GM18909 (cell line): ENCODE measurements at regions not wholly inside any gene's neighbourhood (a gene's known extent, or its start where the extent isn't known, plus 50 kb on each side); places are given as distances from the start of the nearest gene placed in this dataset.

Source experiments
- ATAC-seq: cut with Tn5 transposase; IDR thresholded peaks from one replicate; pipeline ENCODE4 v1.9.1; 2021; ENCODE audit warnings: mild to moderate bottlenecking; ENCODE audit not compliant: unreplicated experiment, poor library complexity

DNA sequence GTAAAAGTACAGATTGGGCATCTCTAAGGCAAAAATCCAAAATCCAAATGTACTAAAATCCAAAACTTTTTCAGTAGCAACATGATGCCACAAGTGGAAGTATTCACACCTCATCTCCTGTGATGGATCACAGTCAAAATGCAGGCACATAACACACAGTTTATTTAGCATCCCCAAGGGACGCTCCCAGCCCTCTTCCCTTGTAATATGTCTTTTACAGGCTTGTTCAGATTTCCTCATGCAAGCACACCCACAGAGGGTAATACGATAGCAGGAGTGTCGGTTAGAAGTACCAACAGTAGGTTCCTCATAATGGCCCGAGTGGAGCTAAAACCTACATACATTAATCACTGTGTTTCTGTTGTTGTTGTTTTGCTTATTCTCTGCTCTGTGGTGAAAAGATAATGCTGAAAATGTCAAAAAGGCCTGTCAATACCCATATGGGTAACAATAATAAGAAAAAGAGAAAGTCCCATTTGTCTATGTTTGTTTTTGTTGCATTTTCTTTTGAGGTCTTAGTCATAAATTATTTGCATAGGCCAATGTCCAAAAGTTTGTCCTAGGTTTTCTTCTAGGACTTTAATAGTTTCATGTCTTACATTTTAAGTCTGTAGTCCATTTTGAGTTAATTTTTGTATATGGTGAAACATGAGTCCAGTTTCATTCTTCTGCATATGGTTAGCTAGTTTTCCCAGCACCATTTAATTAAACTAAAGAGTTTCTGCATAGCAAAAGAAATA lies 133.1 kb downstream of the LRIG3 start:
- ATAC-seq = no peak

DNA sequence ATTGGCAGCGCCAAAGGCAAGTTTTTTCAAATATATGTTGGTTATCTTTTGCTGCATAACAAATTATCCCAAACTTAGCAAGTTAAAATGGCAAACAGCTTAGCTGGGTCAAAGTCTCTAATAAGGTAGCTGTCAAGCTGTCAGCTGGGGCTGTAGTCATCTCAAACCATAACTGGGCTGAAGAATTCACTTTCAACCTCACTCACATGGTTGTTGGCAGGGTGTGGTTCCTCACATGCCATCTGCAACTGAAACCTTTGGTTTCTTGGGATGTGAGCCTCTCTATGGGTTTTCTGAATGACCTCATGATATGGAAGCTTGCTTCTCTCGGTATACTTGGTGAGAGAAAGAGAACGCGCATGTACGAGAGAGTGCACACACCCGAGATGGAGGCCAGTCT lies 125.4 kb downstream of the LRIG3 start:
- ATAC-seq = no peak

DNA sequence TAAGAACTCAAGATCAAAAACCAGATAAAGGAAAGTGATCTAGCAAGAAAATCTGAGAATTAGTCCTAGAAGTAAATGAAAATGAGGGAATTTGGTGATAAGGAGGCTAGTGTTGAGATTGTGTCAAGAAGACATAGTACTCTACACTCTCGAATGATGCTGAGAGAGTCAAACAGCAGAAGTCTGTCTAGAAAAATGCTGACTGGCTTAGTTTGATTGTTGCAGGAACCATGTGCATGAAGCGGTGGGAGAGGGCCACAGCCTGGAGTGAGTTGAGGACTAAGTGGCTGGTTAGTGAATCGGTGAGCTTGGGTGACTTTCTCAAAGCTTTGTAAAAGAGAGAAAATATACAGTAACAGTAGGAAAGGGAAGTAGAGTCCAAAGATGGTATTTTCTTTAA lies 124.5 kb downstream of the LRIG3 start:
- ATAC-seq = no peak

DNA sequence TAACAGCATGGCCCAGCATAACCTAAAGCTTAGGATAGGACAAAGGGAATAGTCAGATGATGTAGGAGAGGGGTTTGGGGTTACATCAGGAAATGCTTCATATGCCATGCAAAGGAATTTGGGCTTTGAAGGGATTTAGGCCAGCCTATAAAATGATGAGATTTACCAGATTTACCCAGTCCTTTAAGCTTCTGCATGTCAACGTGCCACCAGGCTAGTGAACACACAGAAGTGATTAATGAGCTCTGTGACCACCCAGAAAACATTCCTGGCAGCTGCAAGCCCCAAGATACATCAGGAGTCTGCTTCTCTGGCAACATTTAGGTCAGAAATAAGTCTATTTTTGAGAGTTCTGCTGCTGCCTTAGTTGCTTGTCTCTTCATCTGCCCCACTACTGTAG lies 118.3 kb downstream of the LRIG3 start:
- ATAC-seq = no peak

DNA sequence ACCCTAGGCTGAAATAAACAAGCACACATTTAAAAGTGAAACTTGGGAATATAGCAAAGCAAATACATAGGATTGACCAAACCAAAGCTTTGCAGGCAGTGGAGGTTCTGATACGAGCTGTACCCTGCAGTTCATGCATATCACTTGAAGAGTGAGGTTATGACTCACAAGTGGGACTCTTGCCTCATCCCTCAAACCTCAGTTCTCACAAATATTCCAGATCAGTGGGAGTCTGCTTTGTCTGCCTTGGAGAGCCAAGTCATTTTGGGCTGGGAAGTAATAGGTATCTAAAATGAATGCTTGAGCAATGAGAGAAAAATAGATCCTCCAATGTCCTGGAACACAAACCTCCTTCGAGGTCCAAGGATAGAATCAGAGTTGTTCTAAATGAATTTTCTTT lies 116.4 kb downstream of the LRIG3 start:
- ATAC-seq = no peak

DNA sequence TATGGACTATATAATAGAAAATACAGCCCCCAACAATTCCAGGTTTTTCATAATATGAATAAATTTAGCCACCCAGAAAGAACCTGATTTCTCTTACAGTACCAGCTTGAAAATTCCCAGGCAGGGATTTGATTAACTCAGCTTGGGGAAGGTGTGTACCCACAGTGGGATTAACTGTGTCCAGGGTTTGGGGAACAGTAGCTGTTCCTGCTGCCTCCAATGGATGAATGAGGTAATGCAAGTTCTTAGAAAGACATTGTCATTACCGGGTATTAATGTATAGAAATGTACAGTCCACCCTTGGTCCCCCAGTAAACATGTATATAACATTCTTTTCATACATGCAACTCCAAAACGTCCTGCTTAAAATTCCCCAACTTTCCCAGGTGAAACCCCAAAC lies 115.6 kb downstream of the LRIG3 start:
- ATAC-seq = peak; percentile 71

DNA sequence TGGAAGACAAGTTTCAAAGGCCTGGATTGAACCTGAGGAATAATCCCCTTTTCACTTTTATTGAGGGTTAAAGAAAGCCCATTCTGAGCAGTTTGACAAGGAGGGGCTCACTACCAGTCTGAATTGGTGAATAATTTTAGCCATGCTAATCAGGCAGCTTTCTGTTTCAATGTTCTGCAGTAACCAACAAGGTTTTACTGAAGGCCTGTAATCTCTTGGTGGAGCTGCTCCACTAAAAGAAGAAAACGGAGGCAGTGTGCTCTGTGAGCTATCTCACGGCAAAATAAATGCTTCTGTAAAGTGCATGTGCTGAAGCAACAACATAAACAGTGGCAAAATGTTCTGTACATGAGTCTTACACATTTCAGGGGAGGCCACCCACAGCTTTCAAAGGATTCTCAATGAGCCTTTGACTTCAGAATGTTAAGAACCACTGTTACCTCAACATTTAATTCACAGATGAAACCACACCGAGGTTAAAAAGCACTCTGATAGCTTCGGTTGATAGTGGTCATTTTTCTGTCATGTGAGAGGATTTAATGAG lies 111.2 kb downstream of the LRIG3 start:
- ATAC-seq = no peak

DNA sequence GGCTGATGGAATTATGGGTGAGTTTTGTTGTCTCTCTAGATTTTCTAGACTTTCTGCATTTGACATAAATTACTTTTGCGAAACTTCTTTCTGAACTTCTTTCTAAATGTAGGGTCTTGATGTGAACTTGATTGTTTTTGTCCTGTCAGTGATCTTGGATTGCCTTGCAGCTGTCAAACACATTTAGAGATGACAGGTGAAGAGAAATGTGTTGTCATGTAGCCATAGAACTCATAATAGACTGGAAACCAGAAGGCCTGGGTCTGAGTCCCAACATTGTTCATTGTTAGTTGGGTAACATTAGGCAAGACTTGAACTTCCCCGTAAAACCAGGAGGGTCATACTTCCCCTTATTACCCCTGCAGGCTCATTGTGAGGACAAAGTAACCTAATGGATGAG lies 109.0 kb downstream of the LRIG3 start:
- no peak for ATAC-seq

DNA sequence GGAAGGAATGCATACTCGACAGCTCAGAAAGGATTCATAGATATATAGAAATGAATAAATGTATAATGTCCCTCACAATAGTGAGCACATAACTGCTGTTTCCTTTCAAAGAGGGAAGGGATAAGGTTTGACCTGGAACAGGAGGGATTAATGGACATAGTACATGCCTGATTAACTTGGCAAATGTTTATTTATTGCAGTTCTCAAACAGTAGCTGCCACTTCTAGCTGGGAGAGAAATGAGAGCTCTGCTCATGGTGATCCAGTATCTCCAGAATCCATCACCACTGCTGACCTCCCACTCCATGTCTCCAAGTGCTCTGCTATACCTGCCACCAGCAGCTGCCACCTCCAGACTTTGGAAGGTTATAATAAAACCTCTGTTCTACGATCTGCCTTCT lies 108.1 kb downstream of the LRIG3 start:
- no peak for ATAC-seq

DNA sequence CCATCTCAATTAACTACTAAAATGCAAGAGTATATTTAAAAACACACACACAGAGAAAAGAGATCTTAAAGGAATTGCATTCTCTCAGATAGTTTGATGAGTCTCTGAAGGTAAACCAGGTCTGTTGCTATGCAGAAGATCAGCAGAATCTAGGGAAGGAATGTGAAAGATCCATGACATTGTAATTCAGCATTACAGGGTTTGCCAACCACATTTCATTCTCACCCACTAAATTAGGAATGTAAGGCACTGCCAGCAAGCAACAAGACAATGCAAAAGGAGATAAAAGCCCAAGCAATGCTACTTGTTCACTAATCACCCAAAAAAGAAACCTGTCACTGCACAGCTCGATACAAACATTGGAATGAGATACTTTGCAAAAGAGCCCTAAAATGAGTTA lies 106.3 kb downstream of the LRIG3 start:
- no peak for ATAC-seq

DNA sequence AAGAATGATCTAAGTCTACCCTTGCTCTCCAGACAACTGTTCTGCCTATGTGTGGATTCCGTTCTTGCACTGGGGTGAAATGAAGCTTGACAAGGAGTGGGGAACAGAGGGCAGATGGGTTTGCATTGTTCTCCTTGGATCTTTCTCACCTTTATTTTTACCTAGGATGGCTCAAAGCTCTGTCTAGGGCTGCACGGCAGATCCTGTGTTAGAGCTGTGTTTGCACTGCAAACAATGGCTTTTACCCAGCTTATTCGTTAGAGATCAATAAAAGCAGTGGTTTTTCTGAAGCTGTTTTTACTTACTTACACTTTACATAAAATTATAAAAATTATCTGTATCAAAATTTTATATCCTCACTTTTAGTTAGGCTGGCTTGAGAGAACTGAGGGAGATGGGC lies 105.1 kb downstream of the LRIG3 start:
- ATAC-seq = no peak

DNA sequence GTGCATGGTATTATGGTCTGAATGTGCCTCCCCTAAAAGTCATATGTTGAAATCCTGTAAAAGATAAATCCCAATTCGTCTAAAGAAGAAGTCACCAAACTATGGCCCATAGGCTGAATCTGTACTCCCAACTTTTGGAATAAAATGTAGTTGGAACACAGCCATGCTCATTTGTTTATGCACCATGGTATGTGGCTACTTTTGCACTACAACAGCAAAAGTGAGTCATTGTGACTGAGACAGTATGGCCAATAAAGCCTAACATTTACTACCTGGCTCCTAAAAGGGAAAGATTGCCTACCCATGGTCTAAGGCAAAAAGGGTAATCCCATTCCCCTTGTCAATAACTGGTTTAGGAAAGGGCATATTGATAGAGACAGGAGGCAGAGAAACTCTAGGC lies 101.8 kb downstream of the LRIG3 start:
- no peak for ATAC-seq

DNA sequence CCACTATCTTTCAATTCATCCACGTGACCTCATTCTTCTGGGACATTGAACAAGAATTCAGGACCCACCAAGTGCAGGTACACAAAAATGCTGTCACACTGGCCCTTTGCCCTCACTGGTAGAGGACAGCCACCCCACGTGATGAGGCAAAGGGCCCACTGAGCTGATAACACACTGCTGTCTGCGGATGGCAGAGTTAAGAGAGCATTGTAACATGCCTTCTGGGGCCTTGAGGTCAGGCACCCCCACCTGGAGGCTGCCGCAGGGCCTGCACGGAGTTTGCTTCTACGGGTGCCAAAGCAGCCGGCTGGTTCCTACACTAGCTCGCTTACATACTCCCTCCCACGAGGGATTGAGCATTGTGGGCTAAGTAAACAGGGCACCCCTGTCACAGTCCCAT lies 101.0 kb downstream of the LRIG3 start:
- no peak for ATAC-seq

DNA sequence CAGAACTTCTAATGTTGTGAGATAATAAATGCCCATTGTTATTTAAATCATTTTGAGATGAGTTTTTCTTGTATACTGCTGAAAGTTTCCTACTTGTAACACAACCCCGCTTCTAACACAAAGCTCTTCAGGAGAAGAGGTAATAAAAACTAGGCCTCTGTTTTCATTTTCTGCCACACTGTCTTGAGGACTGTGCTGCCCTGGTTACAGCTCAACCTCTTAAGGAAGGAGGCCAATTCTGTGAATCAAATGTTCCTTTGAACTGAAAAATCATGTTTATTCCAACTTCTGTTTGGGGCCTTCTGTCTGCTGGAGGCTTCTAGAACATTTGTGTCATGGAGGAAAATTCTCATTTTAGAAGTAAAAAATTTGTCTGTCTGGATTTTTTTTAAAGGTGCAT lies 100.3 kb downstream of the LRIG3 start:
- ATAC-seq = no peak
